ENCODE measurements at regions not wholly inside any gene's neighbourhood (a gene's known extent, or its start where the extent isn't known, plus 50 kb on each side); places are given as distances from the start of the nearest gene placed in this dataset.

GRCh38 chr7:115102738-115103137 lies 180.8 kb downstream of the MDFIC start:
- ATAC-seq: no peak
- Histone ChIP-seq H3K36me3 (no peaks in the 10 kb centered on the region), H3K27me3 (ENCODE audit: low read depth) (no peaks in the 10 kb centered on the region), H3K27ac (no peak overlapping the region), H3K4me3 (no peak overlapping the region), H3K9me3 (no peaks in the 10 kb centered on the region), H3K4me1 (no peaks in the 10 kb centered on the region)
- TF ChIP-seq CTCF (IDR thresholded peaks at IDR 0.05): no peak
- intact Hi-C loops (cut with DNase I): no loop called here
- DNase-seq: no peak

GRCh38 chr7:115101199-115101598 lies 179.3 kb downstream of the MDFIC start:
- DNase-seq: no peak
- Histone ChIP-seq H3K4me1 (no peaks in the 10 kb centered on the region), H3K27ac (no peak overlapping the region), H3K9me3 (no peaks in the 10 kb centered on the region), H3K27me3 (ENCODE audit: low read depth) (no peaks in the 10 kb centered on the region), H3K4me3 (no peak overlapping the region), H3K36me3 (no peaks in the 10 kb centered on the region)
- intact Hi-C loops (cut with DNase I): no loop called here
- TF ChIP-seq CTCF (IDR thresholded peaks at IDR 0.05): no peak
- no peak for ATAC-seq

- no peaks in the 10 kb centered on the region for H3K36me3 ChIP-seq
- H3K9me3 ChIP-seq: no peaks in the 10 kb centered on the region
- H3K27ac ChIP-seq: no peak overlapping the region
- ATAC-seq (peak in 1 of 2 donors; percentile 73), DNase-seq (no peak)
- no peak for TF ChIP-seq CTCF (IDR thresholded peaks at IDR 0.05)
- intact Hi-C loops (cut with DNase I): no loop called here
- H3K4me3 ChIP-seq: no peak overlapping the region
- H3K27me3 ChIP-seq (ENCODE audit: low read depth): no peaks in the 10 kb centered on the region
- H3K4me1 ChIP-seq: no peaks in the 10 kb centered on the region
Measured at GRCh38 chr7:115099906-115100305, 178.0 kb downstream of the MDFIC start.

DNA sequence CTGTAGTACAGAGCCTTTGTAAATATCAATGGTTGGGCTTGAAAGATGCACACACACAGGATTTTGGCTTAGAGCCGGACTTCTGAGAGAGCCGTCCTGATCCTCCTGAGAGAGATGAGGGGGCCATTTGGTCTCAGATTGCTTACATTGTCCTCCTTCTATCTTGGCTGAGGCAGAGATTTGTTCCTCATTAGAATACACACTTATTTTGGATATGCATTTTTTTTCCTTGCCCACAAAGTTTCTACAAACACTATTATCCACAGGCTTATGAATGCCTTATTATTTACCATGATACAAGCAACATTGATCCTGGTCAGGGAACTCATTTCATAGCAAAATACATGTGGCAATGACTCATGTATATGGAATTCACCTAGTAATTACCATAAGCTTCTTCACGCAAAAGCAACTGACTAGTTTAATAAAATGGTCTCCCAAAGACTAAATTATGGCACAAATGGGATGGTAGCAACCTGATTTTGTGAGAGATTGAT lies 175.3 kb downstream of the MDFIC start:
- no peaks in the 10 kb centered on the region for H3K27me3 ChIP-seq (ENCODE audit: low read depth)
- ATAC-seq: no peak

DNA sequence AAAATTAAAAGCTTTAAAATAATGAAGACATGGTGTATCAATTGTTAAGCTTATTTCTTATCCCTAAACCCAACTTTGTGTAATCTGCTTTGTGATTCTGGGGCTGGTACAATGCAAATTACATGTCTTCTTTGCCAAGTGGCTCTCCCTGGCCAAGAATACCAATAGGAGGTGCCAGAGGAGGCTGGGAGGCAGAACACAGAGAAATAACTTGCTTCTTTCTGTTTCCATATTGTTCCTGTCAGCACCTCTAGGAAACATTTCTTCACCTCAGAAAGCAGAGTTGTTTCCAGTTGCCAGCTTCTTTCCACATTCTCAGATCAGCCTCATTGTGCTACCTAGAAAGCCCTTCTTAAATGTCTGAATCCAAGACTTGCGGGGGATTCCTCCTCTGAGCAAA lies 174.4 kb downstream of the MDFIC start:
- H3K4me3 ChIP-seq: no peak overlapping the region
- intact Hi-C loops (cut with DNase I): no loop called here
- TF ChIP-seq CTCF (IDR thresholded peaks at IDR 0.05): no peak
- H3K36me3 ChIP-seq: no peaks in the 10 kb centered on the region
- no peak overlapping the region for H3K27ac ChIP-seq
- no peaks in the 10 kb centered on the region for H3K27me3 ChIP-seq (ENCODE audit: low read depth)
- ATAC-seq (no peak), DNase-seq (no peak)
- H3K9me3 ChIP-seq: no peaks in the 10 kb centered on the region
- H3K4me1 ChIP-seq: no peaks in the 10 kb centered on the region

More for the DNA sequence above, 175.3 kb downstream of the MDFIC start:
- TF ChIP-seq CTCF (IDR thresholded peaks at IDR 0.05): no peak
- H3K4me3 ChIP-seq: no peak overlapping the region
- H3K9me3 ChIP-seq: no peaks in the 10 kb centered on the region
- no peaks in the 10 kb centered on the region for H3K4me1 ChIP-seq
- intact Hi-C loops (cut with DNase I): no loop called here
- H3K27ac ChIP-seq: no peak overlapping the region
- no peaks in the 10 kb centered on the region for H3K36me3 ChIP-seq
- DNase-seq: no peak

- H3K27me3 ChIP-seq (ENCODE audit: low read depth): no peaks in the 10 kb centered on the region
- no peaks in the 10 kb centered on the region for H3K36me3 ChIP-seq
- intact Hi-C loops (cut with DNase I): no loop called here
- no peak overlapping the region for H3K4me3 ChIP-seq
- H3K4me1 ChIP-seq: no peaks in the 10 kb centered on the region
- ATAC-seq (no peak), DNase-seq (no peak)
- H3K27ac ChIP-seq: no peak overlapping the region
- no peak for TF ChIP-seq CTCF (IDR thresholded peaks at IDR 0.05)
- H3K9me3 ChIP-seq: no peaks in the 10 kb centered on the region
Measured at GRCh38 chr7:115094163-115094562, 172.3 kb downstream of the MDFIC start.

All from lower lobe of right lung (tissue), 2 donors.